ENCODE measurements at regions not wholly inside any gene's neighbourhood (a gene's known extent, or its start where the extent isn't known, plus 50 kb on each side); places are given as distances from the start of the nearest gene placed in this dataset.

GRCh38 chr3:67875858-67876257, 221.4 kb upstream of the SUCLG2 start:
- WGBS, 2 donors, result 69 to 71% methylated on average over 3 of the region's 3 CpGs
- Histone ChIP-seq H3K27ac (ENCODE audit: low read depth in 2 of 2, low read length in 1 of 2) (no peak overlapping the region), H3K9me3 (ENCODE audit: control insufficient read depth in 2 of 2, insufficient read depth in 1 of 2, low read depth in 1 of 2, low read length in 1 of 2) (no peaks in the 10 kb centered on the region), H3K36me3 (ENCODE audit: control insufficient read depth in 2 of 2, insufficient read depth in 2 of 2, low read length in 1 of 2) (no peaks in the 10 kb centered on the region), H3K27me3 (ENCODE audit: control insufficient read depth in 1 of 2, insufficient read depth in 2 of 2, low read length in 2 of 2) (no peaks in the 10 kb centered on the region), H3K4me1 (ENCODE audit: control insufficient read depth in 2 of 2, insufficient read depth in 2 of 2, low read length in 1 of 2) (no peaks in the 10 kb centered on the region), H3K4me3 (ENCODE audit: low read depth in 1 of 2, low read length in 2 of 2) (no peak overlapping the region)

- H3K27me3 ChIP-seq (ENCODE audit: control insufficient read depth in 1 of 2, insufficient read depth in 2 of 2, low read length in 2 of 2), result no peaks in the 10 kb centered on the region
- no peaks in the 10 kb centered on the region for H3K36me3 ChIP-seq (ENCODE audit: control insufficient read depth in 2 of 2, insufficient read depth in 2 of 2, low read length in 1 of 2)
- H3K4me1 ChIP-seq (ENCODE audit: control insufficient read depth in 2 of 2, insufficient read depth in 2 of 2, low read length in 1 of 2), result no peaks in the 10 kb centered on the region
- H3K27ac ChIP-seq (ENCODE audit: low read depth in 2 of 2, low read length in 1 of 2), result no peak overlapping the region
- H3K4me3 ChIP-seq (ENCODE audit: low read depth in 1 of 2, low read length in 2 of 2), result no peak overlapping the region
- no peaks in the 10 kb centered on the region for H3K9me3 ChIP-seq (ENCODE audit: control insufficient read depth in 2 of 2, insufficient read depth in 1 of 2, low read depth in 1 of 2, low read length in 1 of 2)
- 57 to 68% methylated on average over 4 of the region's 4 CpGs for WGBS, 2 donors
These were observed 220.9 kb upstream of the SUCLG2 start for GRCh38 chr3:67875338-67875737.

- 87 to 93% methylated on average over 3 of the region's 3 CpGs for WGBS, 2 donors
- H3K36me3 ChIP-seq (ENCODE audit: control insufficient read depth in 2 of 2, insufficient read depth in 2 of 2, low read length in 1 of 2), result peaks cover 0 to 2% of the 10 kb centered on the region in 2 donors
- no peak overlapping the region for H3K4me3 ChIP-seq (ENCODE audit: low read depth in 1 of 2, low read length in 2 of 2)
- no peaks in the 10 kb centered on the region for H3K27me3 ChIP-seq (ENCODE audit: control insufficient read depth in 1 of 2, insufficient read depth in 2 of 2, low read length in 2 of 2)
- H3K27ac ChIP-seq (ENCODE audit: low read depth in 2 of 2, low read length in 1 of 2), result no peak overlapping the region
- no peaks in the 10 kb centered on the region for H3K4me1 ChIP-seq (ENCODE audit: control insufficient read depth in 2 of 2, insufficient read depth in 2 of 2, low read length in 1 of 2)
- H3K9me3 ChIP-seq (ENCODE audit: control insufficient read depth in 2 of 2, insufficient read depth in 1 of 2, low read depth in 1 of 2, low read length in 1 of 2), result peaks cover 0 to 2% of the 10 kb centered on the region in 2 donors
These were observed 216.1 kb upstream of the SUCLG2 start for GRCh38 chr3:67870477-67870876.

- no peak overlapping the region for H3K4me3 ChIP-seq (ENCODE audit: low read depth in 1 of 2, low read length in 2 of 2)
- H3K27ac ChIP-seq (ENCODE audit: low read depth in 2 of 2, low read length in 1 of 2), result no peak overlapping the region
- 89 to 92% methylated on average over 6 of the region's 6 CpGs for WGBS, 2 donors
- H3K36me3 ChIP-seq (ENCODE audit: control insufficient read depth in 2 of 2, insufficient read depth in 2 of 2, low read length in 1 of 2), result peaks cover 0 to 2% of the 10 kb centered on the region in 2 donors
- no peaks in the 10 kb centered on the region for H3K4me1 ChIP-seq (ENCODE audit: control insufficient read depth in 2 of 2, insufficient read depth in 2 of 2, low read length in 1 of 2)
- H3K9me3 ChIP-seq (ENCODE audit: control insufficient read depth in 2 of 2, insufficient read depth in 1 of 2, low read depth in 1 of 2, low read length in 1 of 2), result peaks cover 0 to 2% of the 10 kb centered on the region in 2 donors
- H3K27me3 ChIP-seq (ENCODE audit: control insufficient read depth in 1 of 2, insufficient read depth in 2 of 2, low read length in 2 of 2), result no peaks in the 10 kb centered on the region
These were observed 212.2 kb upstream of the SUCLG2 start for GRCh38 chr3:67866571-67866970.

GRCh38 chr3:67864587-67865183, 210.3 kb upstream of the SUCLG2 start:
- H3K4me3 ChIP-seq (ENCODE audit: low read depth in 1 of 2, low read length in 2 of 2), result no peak overlapping the region
- H3K9me3 ChIP-seq (ENCODE audit: control insufficient read depth in 2 of 2, insufficient read depth in 1 of 2, low read depth in 1 of 2, low read length in 1 of 2), result peaks cover 0 to 2% of the 10 kb centered on the region in 2 donors
- H3K27me3 ChIP-seq (ENCODE audit: control insufficient read depth in 1 of 2, insufficient read depth in 2 of 2, low read length in 2 of 2), result no peaks in the 10 kb centered on the region
- WGBS, 2 donors, result 41 to 55% methylated on average over 2 of the region's 2 CpGs
- H3K36me3 ChIP-seq (ENCODE audit: control insufficient read depth in 2 of 2, insufficient read depth in 2 of 2, low read length in 1 of 2), result peaks cover 0 to 2% of the 10 kb centered on the region in 2 donors
- H3K4me1 ChIP-seq (ENCODE audit: control insufficient read depth in 2 of 2, insufficient read depth in 2 of 2, low read length in 1 of 2), result no peaks in the 10 kb centered on the region
- no peak overlapping the region for H3K27ac ChIP-seq (ENCODE audit: low read depth in 2 of 2, low read length in 1 of 2)

- peaks cover 0 to 2% of the 10 kb centered on the region in 2 donors for H3K36me3 ChIP-seq (ENCODE audit: control insufficient read depth in 2 of 2, insufficient read depth in 2 of 2, low read length in 1 of 2)
- H3K4me3 ChIP-seq (ENCODE audit: low read depth in 1 of 2, low read length in 2 of 2), result no peak overlapping the region
- peaks cover 0 to 2% of the 10 kb centered on the region in 2 donors for H3K9me3 ChIP-seq (ENCODE audit: control insufficient read depth in 2 of 2, insufficient read depth in 1 of 2, low read depth in 1 of 2, low read length in 1 of 2)
- 70 to 73% methylated on average over 4 of the region's 4 CpGs for WGBS, 2 donors
- H3K4me1 ChIP-seq (ENCODE audit: control insufficient read depth in 2 of 2, insufficient read depth in 2 of 2, low read length in 1 of 2), result no peaks in the 10 kb centered on the region
- H3K27me3 ChIP-seq (ENCODE audit: control insufficient read depth in 1 of 2, insufficient read depth in 2 of 2, low read length in 2 of 2), result no peaks in the 10 kb centered on the region
- no peak overlapping the region for H3K27ac ChIP-seq (ENCODE audit: low read depth in 2 of 2, low read length in 1 of 2)
These were observed 209.5 kb upstream of the SUCLG2 start for GRCh38 chr3:67863869-67864268.

GRCh38 chr3:67860429-67860828, 206.0 kb upstream of the SUCLG2 start:
- no peaks in the 10 kb centered on the region for H3K36me3 ChIP-seq (ENCODE audit: control insufficient read depth in 2 of 2, insufficient read depth in 2 of 2, low read length in 1 of 2)
- no peaks in the 10 kb centered on the region for H3K4me1 ChIP-seq (ENCODE audit: control insufficient read depth in 2 of 2, insufficient read depth in 2 of 2, low read length in 1 of 2)
- WGBS, 2 donors, result 91 to 97% methylated on average over 3 of the region's 3 CpGs
- H3K27ac ChIP-seq (ENCODE audit: low read depth in 2 of 2, low read length in 1 of 2), result no peak overlapping the region
- no peaks in the 10 kb centered on the region for H3K27me3 ChIP-seq (ENCODE audit: control insufficient read depth in 1 of 2, insufficient read depth in 2 of 2, low read length in 2 of 2)
- H3K9me3 ChIP-seq (ENCODE audit: control insufficient read depth in 2 of 2, insufficient read depth in 1 of 2, low read depth in 1 of 2, low read length in 1 of 2), result no peaks in the 10 kb centered on the region
- H3K4me3 ChIP-seq (ENCODE audit: low read depth in 1 of 2, low read length in 2 of 2), result no peak overlapping the region

- no peak overlapping the region for H3K4me3 ChIP-seq (ENCODE audit: low read depth in 1 of 2, low read length in 2 of 2)
- no peaks in the 10 kb centered on the region for H3K27me3 ChIP-seq (ENCODE audit: control insufficient read depth in 1 of 2, insufficient read depth in 2 of 2, low read length in 2 of 2)
- H3K27ac ChIP-seq (ENCODE audit: low read depth in 2 of 2, low read length in 1 of 2), result no peak overlapping the region
- no peaks in the 10 kb centered on the region for H3K9me3 ChIP-seq (ENCODE audit: control insufficient read depth in 2 of 2, insufficient read depth in 1 of 2, low read depth in 1 of 2, low read length in 1 of 2)
- H3K36me3 ChIP-seq (ENCODE audit: control insufficient read depth in 2 of 2, insufficient read depth in 2 of 2, low read length in 1 of 2), result no peaks in the 10 kb centered on the region
- no peaks in the 10 kb centered on the region for H3K4me1 ChIP-seq (ENCODE audit: control insufficient read depth in 2 of 2, insufficient read depth in 2 of 2, low read length in 1 of 2)
These were observed 204.1 kb upstream of the SUCLG2 start for GRCh38 chr3:67858492-67858891.

GRCh38 chr3:67856718-67857117, 202.3 kb upstream of the SUCLG2 start:
- no peaks in the 10 kb centered on the region for H3K4me1 ChIP-seq (ENCODE audit: control insufficient read depth in 2 of 2, insufficient read depth in 2 of 2, low read length in 1 of 2)
- no peaks in the 10 kb centered on the region for H3K27me3 ChIP-seq (ENCODE audit: control insufficient read depth in 1 of 2, insufficient read depth in 2 of 2, low read length in 2 of 2)
- no peaks in the 10 kb centered on the region for H3K9me3 ChIP-seq (ENCODE audit: control insufficient read depth in 2 of 2, insufficient read depth in 1 of 2, low read depth in 1 of 2, low read length in 1 of 2)
- WGBS, 2 donors, result 93 to 94% methylated on average over 7 of the region's 7 CpGs
- H3K4me3 ChIP-seq (ENCODE audit: low read depth in 1 of 2, low read length in 2 of 2), result no peak overlapping the region
- no peaks in the 10 kb centered on the region for H3K36me3 ChIP-seq (ENCODE audit: control insufficient read depth in 2 of 2, insufficient read depth in 2 of 2, low read length in 1 of 2)
- H3K27ac ChIP-seq (ENCODE audit: low read depth in 2 of 2, low read length in 1 of 2), result no peak overlapping the region

- H3K27me3 ChIP-seq (ENCODE audit: control insufficient read depth in 1 of 2, insufficient read depth in 2 of 2, low read length in 2 of 2), result no peaks in the 10 kb centered on the region
- H3K4me3 ChIP-seq (ENCODE audit: low read depth in 1 of 2, low read length in 2 of 2), result no peak overlapping the region
- no peaks in the 10 kb centered on the region for H3K4me1 ChIP-seq (ENCODE audit: control insufficient read depth in 2 of 2, insufficient read depth in 2 of 2, low read length in 1 of 2)
- no peaks in the 10 kb centered on the region for H3K9me3 ChIP-seq (ENCODE audit: control insufficient read depth in 2 of 2, insufficient read depth in 1 of 2, low read depth in 1 of 2, low read length in 1 of 2)
- WGBS, 2 donors, result 51 to 60% methylated on average over 1 of the region's 1 CpG
- no peak overlapping the region for H3K27ac ChIP-seq (ENCODE audit: low read depth in 2 of 2, low read length in 1 of 2)
- H3K36me3 ChIP-seq (ENCODE audit: control insufficient read depth in 2 of 2, insufficient read depth in 2 of 2, low read length in 1 of 2), result no peaks in the 10 kb centered on the region
These were observed 200.3 kb upstream of the SUCLG2 start for GRCh38 chr3:67854663-67855062.

Measured in esophagus (tissue), 2 donors.